SW480 (cell line): ENCODE measurements at regions not wholly inside any gene's neighbourhood (a gene's known extent, or its start where the extent isn't known, plus 50 kb on each side); places are given as distances from the start of the nearest gene placed in this dataset.
A peak's percentile ranks its signal among the peaks of the same experiment; 100 is the strongest.
"Not testable (repeated sequence)": the region's sequence is repeated elsewhere in the genome, so short reads cannot be mapped to it uniquely, and the experiment has no call there.

Source experiments
- DNase-seq: peaks from one replicate; pipeline ENCODE4 v3.0.0-alpha.2; 2016; ENCODE audit warnings: low spot score

GRCh38 chr9:135195975-135196374, 108.5 kb downstream of the OLFM1 start:
- DNase-seq: not testable (repeated sequence)

GRCh38 chr9:135196474-135196873, 109.0 kb downstream of the OLFM1 start:
- DNase-seq: no peak

GRCh38 chr9:135198144-135198543, 110.7 kb downstream of the OLFM1 start:
- no peak for DNase-seq

- DNase-seq: no peak
These were observed 111.3 kb downstream of the OLFM1 start for GRCh38 chr9:135198586-135199285.

- no peak for DNase-seq
These were observed 112.0 kb downstream of the OLFM1 start for GRCh38 chr9:135199489-135199888.

- DNase-seq: no peak
These were observed 114.2 kb downstream of the OLFM1 start for GRCh38 chr9:135201711-135202110.

GRCh38 chr9:135204177-135204576, 116.7 kb downstream of the OLFM1 start:
- no peak for DNase-seq

GRCh38 chr9:135209136-135209535, 121.7 kb downstream of the OLFM1 start:
- no peak for DNase-seq

- DNase-seq: peak; percentile 21
These were observed 122.4 kb downstream of the OLFM1 start for GRCh38 chr9:135209852-135210251.

GRCh38 chr9:135210676-135211523, 123.4 kb downstream of the OLFM1 start:
- DNase-seq: no peak

- DNase-seq: no peak
These were observed 124.0 kb downstream of the OLFM1 start for GRCh38 chr9:135211524-135211890.

GRCh38 chr9:135212961-135213360, 125.5 kb downstream of the OLFM1 start:
- no peak for DNase-seq

GRCh38 chr9:135213566-135213965, 126.1 kb downstream of the OLFM1 start:
- no peak for DNase-seq

- DNase-seq: no peak
These were observed 126.7 kb downstream of the OLFM1 start for GRCh38 chr9:135214054-135214640.

- DNase-seq: no peak
These were observed 127.2 kb downstream of the OLFM1 start for GRCh38 chr9:135214706-135215105.

- no peak for DNase-seq
These were observed 128.2 kb downstream of the OLFM1 start for GRCh38 chr9:135215571-135216161.

GRCh38 chr9:135216236-135216635, 128.8 kb downstream of the OLFM1 start:
- no peak for DNase-seq

GRCh38 chr9:135216791-135217441, 129.4 kb downstream of the OLFM1 start:
- DNase-seq: no peak

GRCh38 chr9:135217836-135218235, 130.4 kb downstream of the OLFM1 start:
- DNase-seq: no peak

- DNase-seq: no peak
These were observed 131.1 kb downstream of the OLFM1 start for GRCh38 chr9:135218331-135219225.
